Epithelial cell of prostate (primary cell): ENCODE measurements at regions not wholly inside any gene's neighbourhood (a gene's known extent, or its start where the extent isn't known, plus 50 kb on each side); places are given as distances from the start of the nearest gene placed in this dataset.

Experiments
- DNase-seq: peaks from one replicate; pipeline ENCODE4 v3.0.0-alpha.2; 2011; ENCODE audit warnings: low read depth, low spot score
- H3K27ac ChIP-seq: fragments of 450-650 bp; 2 replicates; pipeline ENCODE4 v1.5.1; 2017; ENCODE audit warnings: mild to moderate bottlenecking

- no peak for DNase-seq
Measured at GRCh38 chr22:34934261-34934660, 131.7 kb upstream of the ISX start.

GRCh38 chr22:34943830-34944229, 122.1 kb upstream of the ISX start:
- no peak for DNase-seq
- no peak overlapping the region for H3K27ac ChIP-seq

More at GRCh38 chr22:34934261-34934660, 131.7 kb upstream of the ISX start:
- H3K27ac ChIP-seq = no peak overlapping the region

- no peak overlapping the region for H3K27ac ChIP-seq
- no peak for DNase-seq
Measured at GRCh38 chr22:34946339-34946985, 119.5 kb upstream of the ISX start.

GRCh38 chr22:34950489-34950888, 115.5 kb upstream of the ISX start:
- DNase-seq = no peak
- no peak overlapping the region for H3K27ac ChIP-seq

- DNase-seq = no peak
- H3K27ac ChIP-seq = no peak overlapping the region
Measured at GRCh38 chr22:34951212-34951611, 114.7 kb upstream of the ISX start.

- DNase-seq = no peak
- H3K27ac ChIP-seq = no peak overlapping the region
Measured at GRCh38 chr22:34960005-34960404, 106.0 kb upstream of the ISX start.

GRCh38 chr22:34966980-34967565, 98.9 kb upstream of the ISX start:
- H3K27ac ChIP-seq = no peak overlapping the region
- DNase-seq = no peak

GRCh38 chr22:34969001-34969790, 96.8 kb upstream of the ISX start:
- H3K27ac ChIP-seq = no peak overlapping the region
- no peak for DNase-seq

- no peak for DNase-seq
- H3K27ac ChIP-seq = no peak overlapping the region
Measured at GRCh38 chr22:34971456-34971855, 94.5 kb upstream of the ISX start.

- DNase-seq = no peak
- H3K27ac ChIP-seq = no peak overlapping the region
Measured at GRCh38 chr22:34972191-34972897, 93.6 kb upstream of the ISX start.

- DNase-seq = no peak
- H3K27ac ChIP-seq = no peak overlapping the region
Measured at GRCh38 chr22:34973016-34973415, 92.9 kb upstream of the ISX start.

GRCh38 chr22:34973926-34974325, 92.0 kb upstream of the ISX start:
- no peak for DNase-seq
- H3K27ac ChIP-seq = no peak overlapping the region

- DNase-seq = no peak
- H3K27ac ChIP-seq = no peak overlapping the region
Measured at GRCh38 chr22:34975721-34976120, 90.2 kb upstream of the ISX start.

- DNase-seq = no peak
- H3K27ac ChIP-seq = no peak overlapping the region
Measured at GRCh38 chr22:34976474-34976873, 89.5 kb upstream of the ISX start.

- no peak overlapping the region for H3K27ac ChIP-seq
- DNase-seq = no peak
Measured at GRCh38 chr22:34976886-34977285, 89.1 kb upstream of the ISX start.

GRCh38 chr22:34986523-34986922, 79.4 kb upstream of the ISX start:
- DNase-seq = no peak
- no peak overlapping the region for H3K27ac ChIP-seq

GRCh38 chr22:34992672-34993071, 73.3 kb upstream of the ISX start:
- DNase-seq = no peak
- H3K27ac ChIP-seq = no peak overlapping the region

GRCh38 chr22:34993548-34993947, 72.4 kb upstream of the ISX start:
- no peak for DNase-seq
- no peak overlapping the region for H3K27ac ChIP-seq

- DNase-seq = no peak
- no peak overlapping the region for H3K27ac ChIP-seq
Measured at GRCh38 chr22:34997633-34998299, 68.2 kb upstream of the ISX start.

GRCh38 chr22:34998921-34999320, 67.0 kb upstream of the ISX start:
- DNase-seq = no peak
- no peak overlapping the region for H3K27ac ChIP-seq
